ENCODE measurements at regions not wholly inside any gene's neighbourhood (a gene's known extent, or its start where the extent isn't known, plus 50 kb on each side); places are given as distances from the start of the nearest gene placed in this dataset.

GRCh38 chr9:119789987-119790386 lies 420.8 kb upstream of the BRINP1 start:
- Histone ChIP-seq H3K9me3 (ENCODE audit: low read depth) (no peaks in the 10 kb centered on the region), H3K4me3 (no peak overlapping the region), H3K27ac (no peak overlapping the region), H3K36me3 (no peaks in the 10 kb centered on the region), H3K27me3 (no peaks in the 10 kb centered on the region), H3K4me1 (ENCODE audit: low read depth) (no peaks in the 10 kb centered on the region)
- DNase-seq (ENCODE audit: low read depth in 1 of 2, low spot score in 1 of 2), result no peak
- TF ChIP-seq CTCF (IDR thresholded peaks at IDR 0.05; ENCODE audit: low read depth, low read length), result no peak

DNA sequence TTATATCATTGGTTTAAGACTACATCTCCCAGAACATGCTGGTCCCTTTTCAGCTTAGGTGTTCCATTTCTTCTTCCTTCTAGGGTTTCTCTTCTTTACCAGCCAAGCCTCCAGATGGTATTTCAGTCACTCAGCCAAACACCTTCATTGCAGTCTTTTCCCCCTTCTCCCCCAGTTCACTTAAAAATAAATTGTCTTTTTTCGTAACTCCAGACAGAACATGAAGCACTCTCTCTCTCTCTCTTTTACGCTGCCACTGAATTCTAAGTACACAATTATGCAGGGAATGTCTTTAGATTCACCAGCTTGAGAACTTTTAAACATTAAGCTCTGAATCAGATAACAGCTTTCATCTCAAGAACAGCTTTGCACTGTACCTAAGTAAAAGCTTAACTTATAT lies 419.7 kb upstream of the BRINP1 start:
- Histone ChIP-seq H3K4me1 (ENCODE audit: low read depth) (no peaks in the 10 kb centered on the region), H3K27ac (no peak overlapping the region), H3K36me3 (no peaks in the 10 kb centered on the region), H3K9me3 (ENCODE audit: low read depth) (no peaks in the 10 kb centered on the region), H3K27me3 (no peaks in the 10 kb centered on the region), H3K4me3 (no peak overlapping the region)
- TF ChIP-seq CTCF (IDR thresholded peaks at IDR 0.05; ENCODE audit: low read depth, low read length), result no peak
- DNase-seq (ENCODE audit: low read depth in 1 of 2, low spot score in 1 of 2), result no peak

- TF ChIP-seq CTCF (IDR thresholded peaks at IDR 0.05; ENCODE audit: low read depth, low read length), result no peak
Observed at GRCh38 chr9:119781886-119782285, 412.7 kb upstream of the BRINP1 start.

DNA sequence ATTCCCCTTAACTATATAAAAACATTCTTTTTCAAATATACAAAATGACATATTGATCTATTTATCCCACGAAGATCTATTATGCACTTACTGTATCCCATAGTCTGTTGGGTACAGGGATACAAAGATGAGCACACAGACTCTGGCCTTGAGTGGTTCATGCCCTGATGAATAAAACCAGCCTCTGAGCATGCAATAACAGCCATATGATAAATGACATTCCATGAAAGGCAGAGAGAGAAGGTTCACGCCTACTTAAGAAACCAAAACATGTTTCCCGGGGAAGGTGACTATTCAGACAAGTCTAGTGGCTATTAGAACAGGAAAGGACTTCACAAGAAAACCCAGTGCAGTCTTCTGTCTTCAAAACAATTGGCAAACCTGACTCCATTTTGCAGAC lies 406.2 kb upstream of the BRINP1 start:
- no peaks in the 10 kb centered on the region for H3K4me1 ChIP-seq (ENCODE audit: low read depth)
- no peaks in the 10 kb centered on the region for H3K36me3 ChIP-seq
- DNase-seq (ENCODE audit: low read depth in 1 of 2, low spot score in 1 of 2), result no peak
- H3K27me3 ChIP-seq, result no peaks in the 10 kb centered on the region
- H3K27ac ChIP-seq, result no peak overlapping the region
- TF ChIP-seq CTCF (IDR thresholded peaks at IDR 0.05; ENCODE audit: low read depth, low read length), result no peak
- no peaks in the 10 kb centered on the region for H3K9me3 ChIP-seq (ENCODE audit: low read depth)
- H3K4me3 ChIP-seq, result no peak overlapping the region

More at GRCh38 chr9:119781886-119782285, 412.7 kb upstream of the BRINP1 start:
- Histone ChIP-seq H3K36me3 (no peaks in the 10 kb centered on the region), H3K9me3 (ENCODE audit: low read depth) (no peaks in the 10 kb centered on the region), H3K27me3 (no peaks in the 10 kb centered on the region), H3K4me1 (ENCODE audit: low read depth) (no peaks in the 10 kb centered on the region), H3K4me3 (no peak overlapping the region), H3K27ac (no peak overlapping the region)
- DNase-seq (ENCODE audit: low read depth in 1 of 2, low spot score in 1 of 2), result no peak

GRCh38 chr9:119773823-119774222 lies 404.6 kb upstream of the BRINP1 start:
- no peaks in the 10 kb centered on the region for H3K9me3 ChIP-seq (ENCODE audit: low read depth)
- TF ChIP-seq CTCF (IDR thresholded peaks at IDR 0.05; ENCODE audit: low read depth, low read length), result no peak
- H3K4me1 ChIP-seq (ENCODE audit: low read depth), result no peaks in the 10 kb centered on the region
- no peak overlapping the region for H3K4me3 ChIP-seq
- H3K27ac ChIP-seq, result no peak overlapping the region
- no peaks in the 10 kb centered on the region for H3K36me3 ChIP-seq
- no peaks in the 10 kb centered on the region for H3K27me3 ChIP-seq
- DNase-seq (ENCODE audit: low read depth in 1 of 2, low spot score in 1 of 2), result no peak

DNA sequence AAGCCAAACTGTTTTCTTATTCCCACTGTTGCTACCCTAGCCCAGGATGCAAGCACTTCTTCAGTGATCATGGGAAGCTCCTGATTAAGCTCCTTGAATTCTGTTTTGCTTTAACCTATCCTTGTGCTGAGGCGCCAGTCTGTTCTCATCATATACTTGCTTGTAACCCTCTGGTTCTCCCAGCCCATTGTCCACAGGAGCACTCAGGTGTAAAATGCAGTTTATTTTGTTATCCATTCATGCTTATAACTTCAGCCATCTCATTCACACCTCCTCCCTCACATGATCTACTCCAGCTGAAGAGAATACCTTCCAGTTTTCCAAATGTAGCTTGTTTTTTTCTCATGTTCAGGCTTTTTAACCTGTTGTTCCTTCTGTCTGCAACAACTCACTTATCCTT lies 402.1 kb upstream of the BRINP1 start:
- no peaks in the 10 kb centered on the region for H3K4me1 ChIP-seq (ENCODE audit: low read depth)
- no peak for TF ChIP-seq CTCF (IDR thresholded peaks at IDR 0.05; ENCODE audit: low read depth, low read length)
- H3K9me3 ChIP-seq (ENCODE audit: low read depth), result no peaks in the 10 kb centered on the region
- no peak overlapping the region for H3K4me3 ChIP-seq
- H3K36me3 ChIP-seq, result no peaks in the 10 kb centered on the region
- H3K27ac ChIP-seq, result no peak overlapping the region
- DNase-seq (ENCODE audit: low read depth in 1 of 2, low spot score in 1 of 2), result no peak
- no peaks in the 10 kb centered on the region for H3K27me3 ChIP-seq

All from cardiac muscle cell (in vitro differentiated cells and primary cell).